ENCODE measurements at regions not wholly inside any gene's neighbourhood (a gene's known extent, or its start where the extent isn't known, plus 50 kb on each side); places are given as distances from the start of the nearest gene placed in this dataset.

GRCh38 chr9:1532171-1532570 is 482.0 kb downstream of the DMRT2 start:
- no peak for TF ChIP-seq CTCF (conservative IDR thresholded peaks at IDR 0.05; ENCODE audit: low read depth, low read length)
- no peak for TF ChIP-seq EZH2 (IDR thresholded peaks at IDR 0.05; ENCODE audit: low read length, unreplicated experiment)
